ENCODE measurements at regions not wholly inside any gene's neighbourhood (a gene's known extent, or its start where the extent isn't known, plus 50 kb on each side); places are given as distances from the start of the nearest gene placed in this dataset.

GRCh38 chrX:54675762-54676161 is 122.3 kb downstream of the ITIH6 start:
- Histone ChIP-seq H3K27me3 (ENCODE audit: control insufficient read depth in 1 of 2, insufficient read depth in 2 of 2, low read length in 1 of 2) (no peaks in the 10 kb centered on the region), H3K4me1 (ENCODE audit: control insufficient read depth in 1 of 2, insufficient read depth in 2 of 2, low read length in 2 of 2) (no peaks in the 10 kb centered on the region), H3K4me3 (ENCODE audit: low read length in 2 of 2) (no peak overlapping the region), H3K27ac (ENCODE audit: low read depth in 1 of 2, low read length in 2 of 2) (no peak overlapping the region), H3K36me3 (ENCODE audit: control insufficient read depth in 1 of 2, insufficient read depth in 2 of 2, low read length in 1 of 2) (no peaks in the 10 kb centered on the region), H3K9me3 (ENCODE audit: control insufficient read depth, low read length) (no peaks in the 10 kb centered on the region)
- ATAC-seq (ENCODE audit: low FRiP score) (no peak), DNase-seq (no peak)
- WGBS, 2 donors, result 66 to 81% methylated on average over 1 of the region's 1 CpG
- intact Hi-C loops (cut with DNase I), result no loop called here

GRCh38 chrX:54695231-54695630 is 102.8 kb downstream of the ITIH6 start:
- intact Hi-C loops (cut with DNase I), result no loop called here
- DNase-seq, result no peak
- no peak for ATAC-seq (ENCODE audit: low FRiP score)
- H3K4me1 ChIP-seq (ENCODE audit: control insufficient read depth in 1 of 2, insufficient read depth in 2 of 2, low read length in 2 of 2), result no peaks in the 10 kb centered on the region
- H3K4me3 ChIP-seq (ENCODE audit: low read length in 2 of 2), result no peak overlapping the region
- no peaks in the 10 kb centered on the region for H3K27me3 ChIP-seq (ENCODE audit: control insufficient read depth in 1 of 2, insufficient read depth in 2 of 2, low read length in 1 of 2)
- no peaks in the 10 kb centered on the region for H3K36me3 ChIP-seq (ENCODE audit: control insufficient read depth in 1 of 2, insufficient read depth in 2 of 2, low read length in 1 of 2)
- H3K9me3 ChIP-seq (ENCODE audit: control insufficient read depth, low read length), result no peaks in the 10 kb centered on the region
- no peak overlapping the region for H3K27ac ChIP-seq (ENCODE audit: low read depth in 1 of 2, low read length in 2 of 2)
- WGBS, 2 donors, result 15 to 33% methylated on average over 2 of the region's 2 CpGs

- Histone ChIP-seq H3K27me3 (ENCODE audit: control insufficient read depth in 1 of 2, insufficient read depth in 2 of 2, low read length in 1 of 2) (no peaks in the 10 kb centered on the region), H3K4me3 (ENCODE audit: low read length in 2 of 2) (no peak overlapping the region), H3K27ac (ENCODE audit: low read depth in 1 of 2, low read length in 2 of 2) (no peak overlapping the region), H3K4me1 (ENCODE audit: control insufficient read depth in 1 of 2, insufficient read depth in 2 of 2, low read length in 2 of 2) (no peaks in the 10 kb centered on the region), H3K9me3 (ENCODE audit: control insufficient read depth, low read length) (no peaks in the 10 kb centered on the region), H3K36me3 (ENCODE audit: control insufficient read depth in 1 of 2, insufficient read depth in 2 of 2, low read length in 1 of 2) (no peaks in the 10 kb centered on the region)
- DNase-seq (no peak), ATAC-seq (ENCODE audit: low FRiP score) (no peak)
- intact Hi-C loops (cut with DNase I), result no loop called here
- WGBS, 2 donors, result 33 to 34% methylated on average over 6 of the region's 6 CpGs
Measured at GRCh38 chrX:54695816-54696487, 102.1 kb downstream of the ITIH6 start.
